SK-N-SH (cell line): ENCODE measurements at regions not wholly inside any gene's neighbourhood (a gene's known extent, or its start where the extent isn't known, plus 50 kb on each side); places are given as distances from the start of the nearest gene placed in this dataset.

ENCODE experiments used
- EZH2phosphoT487 ChIP-seq: fragments of 200-600 bp; sonication (generic); IDR thresholded peaks from 2 replicates; pipeline ENCODE4 v1.6.1; 2017; ENCODE audit warnings: low read depth, mixed run types, mild to moderate bottlenecking, antibody characterized with exemption, moderate library complexity, borderline replicate concordance
- POLR2AphosphoS5 ChIP-seq: IDR thresholded peaks from 2 replicates; pipeline ENCODE4 v1.6.1; 2012; ENCODE audit warnings: low read depth, low read length
- TAF1 ChIP-seq: IDR thresholded peaks from 2 replicates; pipeline ENCODE4 v1.6.1; 2012; ENCODE audit warnings: low read depth, mild to moderate bottlenecking, low read length, moderate library complexity, borderline replicate concordance
- TF ChIP-seq, protein P1 (sequence below): fragments of 200-600 bp; sonication (generic); IDR thresholded peaks from 2 replicates; pipeline ENCODE4 v1.6.1; 2017; ENCODE audit warnings: antibody characterized with exemption, mild to moderate bottlenecking, moderate library complexity

DNA sequence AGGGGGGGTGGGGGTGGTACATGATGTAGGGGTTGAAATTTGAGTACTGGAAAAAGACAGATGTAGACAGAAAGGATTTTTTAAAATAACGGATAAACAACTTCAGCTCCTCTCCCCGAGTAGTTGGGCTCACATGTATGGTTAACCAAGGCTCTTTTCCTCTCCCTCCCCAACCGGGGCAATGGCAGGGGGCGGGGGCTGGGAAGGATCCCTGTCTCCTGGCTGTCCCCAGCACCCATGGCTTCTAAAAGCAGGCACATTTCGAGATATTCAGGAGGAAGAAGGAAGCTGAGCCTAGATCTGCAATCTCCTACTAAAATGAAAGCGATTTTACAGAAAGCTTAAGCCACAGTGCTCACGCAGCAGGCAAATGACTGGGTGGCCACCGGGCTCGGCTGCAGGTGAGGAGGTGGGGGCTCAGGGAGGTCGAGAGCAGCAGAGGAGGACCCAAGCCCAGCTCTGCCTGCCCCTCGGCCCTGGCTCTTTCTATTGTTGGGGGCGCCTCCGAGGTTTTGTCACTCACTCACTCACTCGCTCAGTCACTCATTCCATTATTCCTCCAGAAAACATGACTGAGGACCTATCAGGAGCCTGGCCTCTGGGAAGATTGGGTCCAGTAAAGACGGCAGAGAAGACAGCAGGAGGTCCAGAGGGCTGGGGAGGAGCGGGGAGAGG is 573.3 kb downstream of the PTPRU start:
- TF ChIP-seq EZH2phosphoT487 = no peak
- no peak for TF ChIP-seq POLR2AphosphoS5
- TF ChIP-seq, protein P1, sequence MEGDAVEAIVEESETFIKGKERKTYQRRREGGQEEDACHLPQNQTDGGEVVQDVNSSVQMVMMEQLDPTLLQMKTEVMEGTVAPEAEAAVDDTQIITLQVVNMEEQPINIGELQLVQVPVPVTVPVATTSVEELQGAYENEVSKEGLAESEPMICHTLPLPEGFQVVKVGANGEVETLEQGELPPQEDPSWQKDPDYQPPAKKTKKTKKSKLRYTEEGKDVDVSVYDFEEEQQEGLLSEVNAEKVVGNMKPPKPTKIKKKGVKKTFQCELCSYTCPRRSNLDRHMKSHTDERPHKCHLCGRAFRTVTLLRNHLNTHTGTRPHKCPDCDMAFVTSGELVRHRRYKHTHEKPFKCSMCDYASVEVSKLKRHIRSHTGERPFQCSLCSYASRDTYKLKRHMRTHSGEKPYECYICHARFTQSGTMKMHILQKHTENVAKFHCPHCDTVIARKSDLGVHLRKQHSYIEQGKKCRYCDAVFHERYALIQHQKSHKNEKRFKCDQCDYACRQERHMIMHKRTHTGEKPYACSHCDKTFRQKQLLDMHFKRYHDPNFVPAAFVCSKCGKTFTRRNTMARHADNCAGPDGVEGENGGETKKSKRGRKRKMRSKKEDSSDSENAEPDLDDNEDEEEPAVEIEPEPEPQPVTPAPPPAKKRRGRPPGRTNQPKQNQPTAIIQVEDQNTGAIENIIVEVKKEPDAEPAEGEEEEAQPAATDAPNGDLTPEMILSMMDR = no peak
- TF ChIP-seq TAF1 = no peak
